Myocyte (in vitro differentiated cells): ENCODE measurements at regions not wholly inside any gene's neighbourhood (a gene's known extent, or its start where the extent isn't known, plus 50 kb on each side); places are given as distances from the start of the nearest gene placed in this dataset.

Experiments used
- DNase-seq: peaks from one replicate; pipeline ENCODE4 v3.0.0-alpha.2; 2012; ENCODE audit warnings: low read depth

- peak; percentile 93 for DNase-seq
These were observed 297.4 kb upstream of the ZNF608 start for GRCh38 chr5:125043781-125044391.

DNA sequence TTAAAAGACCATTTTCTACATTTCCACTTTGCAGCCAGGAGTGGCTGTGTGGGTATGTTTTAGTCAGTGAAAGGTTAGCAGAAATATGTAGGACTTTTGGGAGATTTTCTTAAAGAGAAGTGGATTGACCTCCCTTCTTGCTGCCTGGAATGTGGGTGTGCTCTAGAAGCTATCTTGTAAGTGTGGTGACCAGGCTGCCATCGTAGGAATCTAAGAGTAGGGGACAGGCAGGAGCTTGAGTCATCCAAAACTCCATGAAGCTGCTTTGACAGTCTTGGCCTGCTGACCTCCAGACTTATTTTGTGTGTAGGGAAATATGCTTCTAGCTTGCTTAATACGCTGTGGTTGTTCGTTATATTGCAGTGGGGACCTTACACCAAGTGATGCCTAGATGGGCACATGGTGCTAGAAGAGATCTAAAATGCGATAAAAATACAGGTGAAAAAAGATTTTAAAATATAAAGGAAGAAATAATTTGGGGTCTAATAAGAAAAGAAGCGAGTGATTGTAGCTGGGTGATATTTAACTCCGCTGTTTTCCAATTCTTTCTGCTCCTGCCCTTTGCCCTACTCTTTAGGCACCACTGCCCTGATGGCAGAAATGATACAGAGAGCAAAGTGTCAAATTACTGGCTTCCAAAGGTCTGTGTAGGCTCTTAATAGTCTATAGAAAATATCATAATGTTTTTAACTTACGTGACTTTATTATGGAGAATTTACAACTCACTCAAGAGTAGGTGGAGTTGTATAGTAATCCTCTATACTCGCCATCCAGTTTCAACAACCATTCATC lies 298.2 kb upstream of the ZNF608 start:
- DNase-seq: peak; percentile 66

- DNase-seq: no peak
These were observed 299.2 kb upstream of the ZNF608 start for GRCh38 chr5:125045646-125046045.

DNA sequence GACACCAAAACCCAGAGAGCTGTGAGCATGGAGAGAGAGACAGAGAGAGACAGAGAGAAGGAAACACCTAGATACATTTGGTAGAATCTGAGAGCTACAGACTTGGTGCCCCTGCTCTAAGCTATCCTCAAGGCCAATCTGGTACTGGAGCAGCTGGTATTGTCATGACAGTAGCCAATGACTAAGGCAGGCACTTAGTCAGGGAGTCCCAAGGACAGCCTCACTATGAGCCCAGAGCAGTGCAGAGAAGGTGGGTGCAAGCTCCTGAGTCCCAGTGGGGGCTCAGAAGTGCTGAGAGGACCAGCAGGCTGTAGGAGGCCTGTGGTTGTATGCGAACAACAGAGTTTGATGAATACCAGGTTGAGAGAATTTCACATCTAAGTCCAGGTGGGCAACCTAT lies 300.4 kb upstream of the ZNF608 start:
- no peak for DNase-seq

DNA sequence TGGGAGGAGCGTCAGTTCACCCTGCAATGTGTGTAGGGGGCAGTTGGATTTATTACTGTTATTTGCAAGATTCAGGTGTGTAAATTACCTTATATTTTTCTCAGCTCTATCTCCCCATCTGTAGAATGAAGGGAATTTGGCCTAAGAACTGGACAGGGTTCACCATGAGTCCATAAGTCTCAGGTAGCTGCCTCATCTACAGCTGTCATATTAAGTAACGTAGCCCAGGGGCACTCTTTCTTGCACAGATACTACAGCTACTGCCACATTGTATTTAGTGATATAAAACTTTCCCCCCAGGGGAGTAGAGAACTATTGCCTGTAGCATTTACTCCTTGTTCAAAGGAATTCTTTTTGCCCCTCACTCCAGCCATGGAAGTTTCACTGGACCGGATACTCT lies 301.4 kb upstream of the ZNF608 start:
- DNase-seq: no peak

DNA sequence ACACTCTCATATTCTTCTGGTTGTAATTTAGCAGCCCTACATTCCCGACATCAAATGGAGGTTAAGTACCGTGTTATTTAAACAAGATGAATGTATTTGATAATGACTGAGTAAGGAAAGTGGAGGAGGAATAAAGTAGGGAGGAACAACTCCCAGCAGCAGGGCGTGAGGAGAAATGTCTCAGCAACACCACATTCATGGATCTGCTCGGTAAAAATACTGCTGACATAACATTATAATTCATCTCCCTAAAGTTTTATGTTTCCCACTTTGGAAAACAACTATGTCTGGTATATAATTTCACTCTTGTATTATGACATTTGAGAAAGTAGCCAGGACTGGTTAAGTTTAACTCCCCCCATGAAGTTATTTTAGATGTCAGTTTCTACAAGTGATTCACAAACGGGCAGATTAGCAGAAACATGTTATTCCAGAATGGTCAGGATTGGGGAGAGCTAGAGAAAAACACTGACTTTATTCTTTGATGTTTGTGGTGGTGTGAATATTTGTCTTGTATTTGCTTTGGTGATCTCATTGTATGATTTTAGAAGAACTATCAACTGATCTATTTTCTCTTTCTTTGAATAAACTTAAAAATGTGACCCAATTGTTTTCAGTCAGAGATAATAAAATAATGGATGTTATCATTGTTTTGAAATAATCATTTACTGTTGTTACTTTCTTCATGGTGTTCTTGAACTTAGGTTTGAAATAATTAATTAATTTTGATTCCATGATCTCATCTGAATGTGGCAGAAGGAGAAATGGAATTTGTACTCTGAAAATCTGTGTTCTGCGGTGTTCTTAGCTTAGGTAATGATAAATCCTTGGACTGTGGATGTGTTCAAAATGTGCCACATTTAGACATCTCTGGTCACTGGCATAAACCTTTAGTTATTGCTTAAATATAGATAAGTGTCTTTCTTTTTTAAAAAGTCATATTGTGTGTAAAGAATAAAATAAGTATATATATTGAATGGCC lies 303.6 kb upstream of the ZNF608 start:
- no peak for DNase-seq

GRCh38 chr5:125050926-125051325 lies 304.5 kb upstream of the ZNF608 start:
- no peak for DNase-seq

GRCh38 chr5:125052584-125052983 lies 306.1 kb upstream of the ZNF608 start:
- no peak for DNase-seq

- DNase-seq: no peak
These were observed 306.7 kb upstream of the ZNF608 start for GRCh38 chr5:125053179-125053578.

DNA sequence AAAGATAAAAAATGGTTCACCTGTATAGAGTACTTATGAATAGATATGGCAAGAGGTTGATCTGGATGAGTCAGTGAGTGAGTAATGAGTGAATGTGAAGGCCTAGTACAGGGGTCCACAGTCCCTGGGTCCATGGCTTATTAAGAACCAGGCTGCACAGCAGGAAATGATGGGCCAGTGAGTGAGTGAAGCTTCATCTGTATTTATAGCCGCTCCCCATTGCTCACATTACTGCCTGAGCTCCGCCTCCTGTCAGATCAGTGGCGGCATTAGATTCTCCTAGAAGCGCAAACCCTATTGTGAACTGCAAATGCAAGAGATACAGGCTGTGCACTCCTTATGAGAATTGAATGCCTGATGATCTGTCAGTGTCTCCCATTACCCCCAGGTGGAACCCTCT lies 307.7 kb upstream of the ZNF608 start:
- no peak for DNase-seq

DNA sequence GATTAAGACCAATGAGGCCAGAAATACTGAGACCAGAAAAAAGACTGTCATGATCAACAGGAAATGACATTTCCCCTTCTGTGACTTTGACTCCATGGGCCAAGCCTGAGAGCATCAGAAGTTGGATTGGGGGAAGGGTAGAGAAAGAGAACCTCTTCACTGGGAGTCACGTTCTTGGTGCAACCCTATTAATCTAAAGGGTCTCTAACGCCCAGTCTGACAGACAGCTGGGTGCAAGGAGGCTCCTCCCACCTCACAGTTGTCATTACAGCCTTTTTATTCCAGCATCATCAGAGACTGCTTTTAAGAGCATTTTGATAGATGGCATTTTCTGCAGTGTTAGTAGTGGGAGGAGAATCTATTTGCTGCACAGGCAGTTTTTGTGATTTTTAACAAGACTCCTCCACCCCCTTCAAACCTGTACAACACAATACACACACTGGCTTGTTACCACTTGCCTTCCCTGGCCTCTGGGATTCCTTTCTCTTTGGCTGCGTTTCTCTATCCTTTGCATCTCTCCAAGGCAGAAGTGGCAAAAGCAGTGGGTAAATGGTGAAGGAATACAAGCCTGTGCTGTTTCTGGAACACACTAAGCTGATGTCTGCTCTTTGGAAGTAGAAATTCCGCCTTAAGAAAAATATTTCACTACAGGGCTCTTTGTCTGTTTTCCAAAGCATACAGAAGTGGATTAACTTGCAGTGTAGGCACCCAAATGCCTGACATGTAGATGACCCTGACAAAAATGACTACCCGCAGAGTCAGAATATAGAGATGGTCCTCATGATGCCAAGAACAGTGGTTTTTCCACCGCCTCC lies 310.4 kb upstream of the ZNF608 start:
- DNase-seq: no peak

- DNase-seq: peak; percentile 48
These were observed 311.7 kb upstream of the ZNF608 start for GRCh38 chr5:125057912-125058826.

GRCh38 chr5:125059255-125060002 lies 313.0 kb upstream of the ZNF608 start:
- DNase-seq: no peak

GRCh38 chr5:125061726-125062125 lies 315.3 kb upstream of the ZNF608 start:
- DNase-seq: no peak

GRCh38 chr5:125064621-125065438 lies 318.4 kb upstream of the ZNF608 start:
- DNase-seq: no peak

- no peak for DNase-seq
These were observed 319.3 kb upstream of the ZNF608 start for GRCh38 chr5:125065741-125066140.

- DNase-seq: no peak
These were observed 324.5 kb upstream of the ZNF608 start for GRCh38 chr5:125070961-125071360.

DNA sequence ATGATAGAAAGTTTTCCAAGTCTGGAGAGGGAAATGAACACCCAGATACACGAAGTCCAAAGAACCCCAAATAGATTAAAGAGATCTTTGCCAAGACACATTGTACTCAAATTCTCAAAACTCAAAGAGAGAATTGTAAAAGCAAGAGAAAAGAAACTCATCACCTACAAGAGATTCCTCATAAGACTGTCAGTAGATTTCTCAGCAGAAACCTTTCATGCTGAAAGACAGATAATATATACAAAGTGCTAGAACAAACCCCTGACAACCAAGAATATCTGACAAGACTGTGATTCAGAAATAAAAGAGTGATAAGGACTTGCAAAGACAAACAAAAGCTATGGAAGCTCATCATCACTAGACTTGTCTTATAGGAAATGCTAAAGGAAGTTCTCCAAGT lies 326.7 kb upstream of the ZNF608 start:
- no peak for DNase-seq
